SK-N-SH (cell line): ENCODE measurements at regions not wholly inside any gene's neighbourhood (a gene's known extent, or its start where the extent isn't known, plus 50 kb on each side); places are given as distances from the start of the nearest gene placed in this dataset.

Experiments
- CTCF ChIA-PET: fragments of 300-600, 350-600 bp; formaldehyde crosslinking; extraction: SDS; loops from one replicate; lab custom pipeline; 2021; lab: Yijun Ruan, JAX
- POLR2A ChIA-PET: fragments of 350-600 bp; sonication (Branson Sonifier 250); formaldehyde crosslinking; extraction: SDS; loops from one replicate; lab custom pipeline; 2020; ENCODE audit warnings: antibody characterized with exemption, inconsistent platforms; lab: Yijun Ruan, JAX
- DNase-seq: peaks from one replicate; pipeline ENCODE4 v3.0.0; 2012
- H2AFZ ChIP-seq: fragments of 200-600 bp; sonication (generic); 2 replicates; pipeline ENCODE4 v1.8.1; 2016; ENCODE audit warnings: antibody characterized with exemption, mild to moderate bottlenecking, low read depth
- H3F3A ChIP-seq: fragments of 200-600 bp; sonication (generic); replicated peaks from 2 replicates; pipeline ENCODE3; 2016; ENCODE audit warnings: antibody characterized with exemption, mild to moderate bottlenecking; ENCODE audit not compliant: insufficient read depth
- H3K27ac ChIP-seq, 2 experiments: fragments of 200-500 bp in 1 of 2; fragments of 200-600 bp in 1 of 2; sonication (Bioruptor generic) in 1 of 2; sonication (generic), shearing (Covaris generic) in 1 of 2; 2 replicates each; pipeline versions ENCODE4 v1.5.1 to v1.6.1; 2014 to 2016; ENCODE audit warnings: low read depth in 2 of 2, inconsistent platforms in 1 of 2, low read length in 1 of 2, mild to moderate bottlenecking in 1 of 2, mixed read lengths in 1 of 2
- H3K27me3 ChIP-seq: fragments of 200-600 bp; sonication (generic), shearing (Covaris generic); 2 replicates; pipeline ENCODE4 v1.6.1; 2016; ENCODE audit warnings: mixed run types; ENCODE audit not compliant: insufficient read depth
- H3K36me3 ChIP-seq, 2 experiments: fragments of 200-500 bp in 1 of 2; fragments of 200-600 bp in 1 of 2; sonication (Bioruptor generic) in 1 of 2; sonication (generic) in 1 of 2; replicated peaks in 1 of 2; 2 replicates each; pipeline versions ENCODE3 to v1.5.1; 2014 to 2016; ENCODE audit warnings: low read length in 1 of 2, mild to moderate bottlenecking in 1 of 2; ENCODE audit not compliant: insufficient read depth in 2 of 2, control insufficient read depth in 1 of 2
- H3K4me1 ChIP-seq, 2 experiments: fragments of 200-500 bp in 1 of 2; fragments of 200-600 bp in 1 of 2; sonication (Bioruptor generic) in 1 of 2; sonication (generic), shearing (Covaris generic) in 1 of 2; 2 replicates each; pipeline versions ENCODE4 v1.5.1 to v1.6.1; 2014 to 2016; ENCODE audit warnings: low read depth in 1 of 2, low read length in 1 of 2, mixed run types in 1 of 2; ENCODE audit not compliant: insufficient read depth in 2 of 2, control insufficient read depth in 1 of 2
- H3K4me2 ChIP-seq: fragments of 200-600 bp; sonication (generic), shearing (Covaris generic); 2 replicates; pipeline ENCODE4 v1.6.1; 2017; ENCODE audit warnings: mixed run types
- H3K4me3 ChIP-seq, 2 experiments: fragments of 200-500 bp in 1 of 2; fragments of 200-600 bp in 1 of 2; sonication (Bioruptor generic) in 1 of 2; sonication (generic), shearing (Covaris generic) in 1 of 2; 2 replicates each; pipeline versions ENCODE4 v1.5.1 to v1.8.1; 2014 to 2016; ENCODE audit warnings: low read depth in 2 of 2, inconsistent platforms in 1 of 2, low read length in 1 of 2, mild to moderate bottlenecking in 1 of 2, mixed read lengths in 1 of 2, moderate library complexity in 1 of 2
- H3K79me2 ChIP-seq: fragments of 200-600 bp; sonication (generic); 2 replicates; pipeline ENCODE4 v1.8.1; 2017; ENCODE audit warnings: mild to moderate bottlenecking; ENCODE audit not compliant: insufficient read depth
- H3K9ac ChIP-seq: fragments of 200-600 bp; sonication (generic); 2 replicates; pipeline ENCODE4 v1.6.1; 2017; ENCODE audit warnings: mixed run types
- H3K9me2 ChIP-seq: fragments of 200-600 bp; sonication (generic); 2 replicates; pipeline ENCODE4 v1.6.1; 2017; ENCODE audit warnings: mixed run types
- H3K9me3 ChIP-seq: fragments of 200-600 bp; sonication (generic); 2 replicates; pipeline ENCODE4 v1.6.1; 2017; ENCODE audit warnings: mixed run types, mild to moderate bottlenecking, moderate library complexity
- H4K20me1 ChIP-seq: fragments of 200-600 bp; sonication (generic); 2 replicates; pipeline ENCODE4 v1.6.1; 2017; ENCODE audit warnings: mild to moderate bottlenecking, mixed run types; ENCODE audit not compliant: insufficient read depth
- ELF1 ChIP-seq: IDR thresholded peaks from 2 replicates; pipeline ENCODE4 v1.4.0; 2012
- EP300 ChIP-seq, 2 experiments: IDR thresholded peaks; 2 replicates each; pipeline versions ENCODE4 v1.4.0 to v1.6.1; 2012; ENCODE audit warnings: borderline replicate concordance in 1 of 2, low read depth in 1 of 2, low read length in 1 of 2
- EZH2phosphoT487 ChIP-seq: fragments of 200-600 bp; sonication (generic); IDR thresholded peaks from 2 replicates; pipeline ENCODE4 v1.6.1; 2017; ENCODE audit warnings: low read depth, mixed run types, mild to moderate bottlenecking, antibody characterized with exemption, moderate library complexity, borderline replicate concordance
- FOXJ3 ChIP-seq: sonication (generic); formaldehyde crosslinking; IDR thresholded peaks from 2 replicates; pipeline ENCODE4 v1.5.1; 2020; ENCODE audit warnings: mild to moderate bottlenecking, missing genetic modification reagents
- FOXM1 ChIP-seq: IDR thresholded peaks from 2 replicates; pipeline ENCODE4 v1.4.0; 2012; ENCODE audit warnings: low read depth, mild to moderate bottlenecking
- GABPA ChIP-seq: IDR thresholded peaks from 2 replicates; pipeline ENCODE4 v1.4.0; 2012; ENCODE audit warnings: low read depth, mild to moderate bottlenecking
- MEF2A ChIP-seq: IDR thresholded peaks from 2 replicates; pipeline ENCODE4 v1.4.0; 2012; ENCODE audit warnings: low read depth, borderline replicate concordance
- MXI1 ChIP-seq: IDR thresholded peaks from 2 replicates; pipeline ENCODE4 v1.6.1; 2012; ENCODE audit warnings: mild to moderate bottlenecking, low read depth, low read length, improper control_type of control experiment
- NFIC ChIP-seq: IDR thresholded peaks from 2 replicates; pipeline ENCODE4 v1.4.0; 2012; ENCODE audit warnings: borderline replicate concordance
- POLR2AphosphoS5 ChIP-seq: IDR thresholded peaks from 2 replicates; pipeline ENCODE4 v1.6.1; 2012; ENCODE audit warnings: low read depth, low read length
- RAD21 ChIP-seq: IDR thresholded peaks from 2 replicates; pipeline ENCODE4 v1.6.1; 2012; ENCODE audit warnings: mild to moderate bottlenecking, low read length
- REST ChIP-seq: IDR thresholded peaks from 2 replicates; pipeline ENCODE4 v1.6.1; 2012; ENCODE audit warnings: mild to moderate bottlenecking, low read depth, low read length, moderate library complexity
- RFX5 ChIP-seq: IDR thresholded peaks from 2 replicates; pipeline ENCODE4 v1.6.1; 2012; ENCODE audit warnings: mild to moderate bottlenecking, improper control_type of control experiment, low read length
- SIN3A ChIP-seq: IDR thresholded peaks from 2 replicates; pipeline ENCODE4 v1.6.1; 2012; ENCODE audit warnings: low read depth, mild to moderate bottlenecking, low read length, moderate library complexity, borderline replicate concordance
- TAF1 ChIP-seq: IDR thresholded peaks from 2 replicates; pipeline ENCODE4 v1.6.1; 2012; ENCODE audit warnings: low read depth, mild to moderate bottlenecking, low read length, moderate library complexity, borderline replicate concordance
- TEAD4 ChIP-seq: IDR thresholded peaks from 2 replicates; pipeline ENCODE4 v1.4.0; 2012; ENCODE audit warnings: mild to moderate bottlenecking, borderline replicate concordance; ENCODE audit not compliant: insufficient read depth
- YY1 ChIP-seq: IDR thresholded peaks from 2 replicates; pipeline ENCODE4 v1.4.0; 2012; ENCODE audit warnings: low read depth, mild to moderate bottlenecking
- WGBS: methylation state at CpG from one replicate; pipeline ENCODE4 v1.1.6; 2017; ENCODE audit warnings: low lambda C conversion rate; 5-methylcytosine and 5-hydroxymethylcytosine counted together
- TF ChIP-seq, protein P1 (sequence below): fragments of 150-350 bp; IDR thresholded peaks from 2 replicates; pipeline ENCODE4 v1.6.1; 2016; ENCODE audit warnings: mild to moderate bottlenecking, low read depth, low read length

GRCh38 chr2:83764447-83765005, 694.6 kb downstream of the SUCLG1 start:
- 19% methylated on average over 5 of the region's 5 CpGs for WGBS
- Histone ChIP-seq H3F3A (no peaks in the 10 kb centered on the region), H3K9me2 (no peaks in the 10 kb centered on the region), H2AFZ (no peak overlapping the region), H3K27me3 (no peaks in the 10 kb centered on the region), H3K79me2 (no peaks in the 10 kb centered on the region), H3K4me2 (no peak overlapping the region), H3K4me3 (no peak overlapping the region), H3K9me3 (no peaks in the 10 kb centered on the region; the same call in 1 of the 2 replicates), H3K36me3 (no peaks in the 10 kb centered on the region), H3K4me1 (no peaks in the 10 kb centered on the region), H3K27ac (no peak overlapping the region), H3K9ac (no peak overlapping the region), H4K20me1 (no peaks in the 10 kb centered on the region)
- ChIA-PET POLR2A (no interaction called here), CTCF (no interaction called here)
- DNase-seq, result no peak
- TF ChIP-seq TEAD4 (no peak), EP300 (IDR thresholded peaks at IDR 0.05; ENCODE audit: borderline replicate concordance in 1 of 2, low read depth in 1 of 2, low read length in 1 of 2) (no peak), GABPA (no peak), MEF2A (no peak), NFIC (no peak), POLR2AphosphoS5 (no peak), RFX5 (no peak), RAD21 (no peak), REST (no peak), EZH2phosphoT487 (no peak), SIN3A (no peak), FOXM1 (no peak), ELF1 (no peak), TAF1 (no peak), MXI1 (no peak), YY1 (no peak), FOXJ3 (CRISPR knock-in tag) (no peak)
- TF ChIP-seq, protein P1, sequence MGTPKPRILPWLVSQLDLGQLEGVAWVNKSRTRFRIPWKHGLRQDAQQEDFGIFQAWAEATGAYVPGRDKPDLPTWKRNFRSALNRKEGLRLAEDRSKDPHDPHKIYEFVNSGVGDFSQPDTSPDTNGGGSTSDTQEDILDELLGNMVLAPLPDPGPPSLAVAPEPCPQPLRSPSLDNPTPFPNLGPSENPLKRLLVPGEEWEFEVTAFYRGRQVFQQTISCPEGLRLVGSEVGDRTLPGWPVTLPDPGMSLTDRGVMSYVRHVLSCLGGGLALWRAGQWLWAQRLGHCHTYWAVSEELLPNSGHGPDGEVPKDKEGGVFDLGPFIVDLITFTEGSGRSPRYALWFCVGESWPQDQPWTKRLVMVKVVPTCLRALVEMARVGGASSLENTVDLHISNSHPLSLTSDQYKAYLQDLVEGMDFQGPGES, result no peak
